Smooth muscle cell (in vitro differentiated cells): ENCODE measurements at regions not wholly inside any gene's neighbourhood (a gene's known extent, or its start where the extent isn't known, plus 50 kb on each side); places are given as distances from the start of the nearest gene placed in this dataset.

Experiments used
- DNase-seq: peaks from one replicate; lab custom pipeline; 2025; ENCODE audit not compliant: unreplicated experiment; lab: John Stamatoyannopoulos, UW
- H2AFZ ChIP-seq: fragments of 200-600 bp; sonication (generic); 2 replicates; pipeline ENCODE4 v1.6.0; 2016; ENCODE audit warnings: antibody characterized with exemption, low read depth, mild to moderate bottlenecking
- H3F3A ChIP-seq: fragments of 200-600 bp; sonication (generic); 2 replicates; pipeline ENCODE4 v1.6.0; 2017; ENCODE audit warnings: antibody characterized with exemption, low read depth
- H3K27ac ChIP-seq: fragments of 200-600 bp; sonication (generic); 2 replicates; pipeline ENCODE4 v1.5.1; 2016; ENCODE audit warnings: low read depth, mild to moderate bottlenecking
- H3K27me3 ChIP-seq: fragments of 200-600 bp; sonication (generic); 2 replicates; pipeline ENCODE4 v1.6.1; 2016; ENCODE audit warnings: low read depth, mild to moderate bottlenecking
- H3K36me3 ChIP-seq: fragments of 200-600 bp; sonication (generic); 2 replicates; pipeline ENCODE4 v1.5.1; 2016; ENCODE audit warnings: low read depth
- H3K4me1 ChIP-seq: fragments of 200-600 bp; sonication (generic); 2 replicates; pipeline ENCODE4 v1.5.1; 2016; ENCODE audit warnings: low read depth
- H3K4me2 ChIP-seq: fragments of 200-600 bp; sonication (generic); 2 replicates; pipeline ENCODE4 v1.6.0; 2016; ENCODE audit warnings: mild to moderate bottlenecking
- H3K4me3 ChIP-seq: fragments of 200-600 bp; sonication (generic); 2 replicates; pipeline ENCODE4 v1.5.1; 2016; ENCODE audit warnings: mild to moderate bottlenecking
- H3K79me2 ChIP-seq: fragments of 200-600 bp; sonication (generic); 2 replicates; pipeline ENCODE4 v1.6.0; 2016; ENCODE audit warnings: low read depth, mild to moderate bottlenecking
- H3K9ac ChIP-seq: fragments of 200-600 bp; sonication (generic); 2 replicates; pipeline ENCODE4 v1.6.0; 2016; ENCODE audit warnings: low read depth
- H3K9me3 ChIP-seq: fragments of 200-600 bp; sonication (generic); replicated peaks from 2 replicates; pipeline ENCODE4 v1.5.1; 2016; ENCODE audit warnings: low read depth
- H4K20me1 ChIP-seq: fragments of 200-600 bp; sonication (generic); 2 replicates; pipeline ENCODE4 v1.6.0; 2016; ENCODE audit warnings: low read depth
- CTCF ChIP-seq: fragments of 200-600 bp; sonication (generic); IDR thresholded peaks from 2 replicates; pipeline ENCODE4 v1.5.1; 2017; ENCODE audit warnings: borderline replicate concordance, mild to moderate bottlenecking, antibody characterized with exemption; ENCODE audit not compliant: insufficient read depth, poor library complexity, severe bottlenecking
- WGBS: methylation state at CpG from one replicate; pipeline ENCODE4 v1.1.7; 2016; ENCODE audit warnings: low lambda C conversion rate; 5-methylcytosine and 5-hydroxymethylcytosine counted together

- Histone ChIP-seq H3K36me3 (no peaks in the 10 kb centered on the region), H3K9ac (no peak overlapping the region), H3F3A (no peaks in the 10 kb centered on the region), H3K4me1 (no peaks in the 10 kb centered on the region), H3K27ac (no peak overlapping the region), H3K4me2 (no peak overlapping the region), H3K9me3 (no peaks in the 10 kb centered on the region), H3K79me2 (no peaks in the 10 kb centered on the region), H2AFZ (no peak overlapping the region), H4K20me1 (no peaks in the 10 kb centered on the region), H3K4me3 (no peak overlapping the region), H3K27me3 (peaks cover 8% of the 10 kb centered on the region)
- no peak for DNase-seq
- WGBS: 95% methylated on average over 2 of the region's 2 CpGs
- TF ChIP-seq CTCF: no peak
Measured at GRCh38 chr15:70545526-70545925, 217.8 kb downstream of the UACA start.

GRCh38 chr15:70541511-70541910 lies 221.8 kb downstream of the UACA start:
- WGBS: 86% methylated on average over 1 of the region's 1 CpG
- Histone ChIP-seq H3K79me2 (no peaks in the 10 kb centered on the region), H4K20me1 (no peaks in the 10 kb centered on the region), H2AFZ (no peak overlapping the region), H3K36me3 (no peaks in the 10 kb centered on the region), H3K9ac (no peak overlapping the region), H3K27ac (no peak overlapping the region), H3K4me1 (no peaks in the 10 kb centered on the region), H3F3A (no peaks in the 10 kb centered on the region), H3K27me3 (peaks cover 8% of the 10 kb centered on the region), H3K9me3 (no peaks in the 10 kb centered on the region), H3K4me2 (no peak overlapping the region), H3K4me3 (no peak overlapping the region)
- no peak for TF ChIP-seq CTCF
- DNase-seq: no peak

GRCh38 chr15:70539912-70540530 lies 223.3 kb downstream of the UACA start:
- no peak for DNase-seq
- Histone ChIP-seq H3F3A (no peaks in the 10 kb centered on the region), H3K36me3 (no peaks in the 10 kb centered on the region), H3K4me3 (no peak overlapping the region), H3K4me1 (no peaks in the 10 kb centered on the region), H3K79me2 (no peaks in the 10 kb centered on the region), H3K4me2 (no peak overlapping the region), H3K27me3 (peaks cover 8% of the 10 kb centered on the region), H2AFZ (no peak overlapping the region), H4K20me1 (no peaks in the 10 kb centered on the region), H3K9ac (no peak overlapping the region), H3K27ac (no peak overlapping the region), H3K9me3 (no peaks in the 10 kb centered on the region)
- TF ChIP-seq CTCF: no peak
- WGBS: 87% methylated on average over 12 of the region's 12 CpGs

- no peak overlapping the region for H2AFZ ChIP-seq
- no peaks in the 10 kb centered on the region for H4K20me1 ChIP-seq
- H3K36me3 ChIP-seq: no peaks in the 10 kb centered on the region
- peaks cover 8% of the 10 kb centered on the region for H3K27me3 ChIP-seq
- no peak for TF ChIP-seq CTCF
- WGBS: 90% methylated on average over 5 of the region's 5 CpGs
- H3K9me3 ChIP-seq: no peaks in the 10 kb centered on the region
- no peak overlapping the region for H3K27ac ChIP-seq
- H3K4me1 ChIP-seq: no peaks in the 10 kb centered on the region
- no peak for DNase-seq
- H3F3A ChIP-seq: no peaks in the 10 kb centered on the region
- no peak overlapping the region for H3K4me2 ChIP-seq
- H3K79me2 ChIP-seq: no peaks in the 10 kb centered on the region
- no peak overlapping the region for H3K4me3 ChIP-seq
- H3K9ac ChIP-seq: no peak overlapping the region
Measured at GRCh38 chr15:70539409-70539808, 223.9 kb downstream of the UACA start.
